HG02973 (cell line): ENCODE measurements at regions not wholly inside any gene's neighbourhood (a gene's known extent, or its start where the extent isn't known, plus 50 kb on each side); places are given as distances from the start of the nearest gene placed in this dataset.

Experiments used
- ATAC-seq: cut with Tn5 transposase; IDR thresholded peaks from one replicate; pipeline ENCODE4 v1.9.1; 2021; ENCODE audit warnings: moderate library complexity; ENCODE audit not compliant: unreplicated experiment

DNA sequence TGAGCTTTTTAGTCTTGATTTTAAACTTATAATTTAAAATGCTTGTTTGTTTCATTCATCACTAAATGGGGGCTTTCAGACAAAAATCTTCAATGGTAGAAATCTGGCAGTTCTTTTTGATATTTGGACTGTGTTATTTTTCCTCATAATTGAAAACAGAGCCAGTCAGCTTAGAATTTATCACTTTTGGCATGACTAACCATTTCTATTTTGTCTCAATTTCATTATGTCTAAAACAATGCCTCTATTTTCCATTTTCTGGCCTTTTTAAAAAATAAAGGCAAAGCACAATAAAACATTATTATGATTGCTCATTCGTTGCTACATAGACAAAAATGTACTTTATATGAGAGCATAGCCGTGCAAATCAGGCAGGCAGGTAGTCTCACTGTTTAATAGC, 434.5 kb downstream of the XIRP2 start:
- no peak for ATAC-seq

DNA sequence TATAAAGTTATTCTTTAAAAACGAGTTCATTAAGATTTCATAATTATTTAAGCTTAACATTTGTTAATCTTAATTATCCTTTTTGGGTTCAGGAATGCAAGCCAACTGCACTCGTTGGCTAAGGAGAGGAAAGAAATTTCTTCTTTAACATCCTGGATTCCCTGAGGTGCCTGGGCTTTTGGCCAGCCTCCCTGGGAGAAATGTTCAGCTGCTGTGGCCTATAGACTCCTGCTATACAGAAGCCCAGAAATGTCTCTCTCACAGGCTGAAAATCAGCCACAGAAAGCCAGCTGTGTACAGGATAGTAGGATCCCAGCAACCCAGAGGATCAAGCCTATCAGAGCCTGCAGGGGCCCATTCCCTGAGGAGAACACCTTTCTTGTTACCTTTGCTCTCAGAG, 430.3 kb downstream of the XIRP2 start:
- ATAC-seq, result no peak

DNA sequence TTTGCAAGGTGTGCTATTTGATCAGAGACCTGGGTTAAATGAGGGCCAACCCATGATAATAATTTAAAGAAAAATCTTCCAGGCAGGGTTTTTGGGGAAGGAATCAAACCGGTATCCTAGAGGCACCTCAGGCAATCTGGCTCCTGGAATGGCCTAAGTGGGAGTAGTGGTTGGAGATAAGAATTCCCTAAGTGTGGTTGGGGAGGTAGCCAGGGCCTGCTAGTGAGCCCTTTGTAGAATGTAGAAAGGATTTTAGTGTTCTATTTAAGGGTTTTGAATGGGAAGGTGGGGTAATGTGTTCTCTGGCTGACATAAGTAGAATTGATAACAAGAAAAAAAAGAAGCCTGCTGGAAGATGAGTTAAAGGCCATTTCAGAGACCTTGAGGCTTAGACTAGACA, 422.2 kb downstream of the XIRP2 start:
- ATAC-seq, result no peak
